ENCODE measurements at regions not wholly inside any gene's neighbourhood (a gene's known extent, or its start where the extent isn't known, plus 50 kb on each side); places are given as distances from the start of the nearest gene placed in this dataset.

DNA sequence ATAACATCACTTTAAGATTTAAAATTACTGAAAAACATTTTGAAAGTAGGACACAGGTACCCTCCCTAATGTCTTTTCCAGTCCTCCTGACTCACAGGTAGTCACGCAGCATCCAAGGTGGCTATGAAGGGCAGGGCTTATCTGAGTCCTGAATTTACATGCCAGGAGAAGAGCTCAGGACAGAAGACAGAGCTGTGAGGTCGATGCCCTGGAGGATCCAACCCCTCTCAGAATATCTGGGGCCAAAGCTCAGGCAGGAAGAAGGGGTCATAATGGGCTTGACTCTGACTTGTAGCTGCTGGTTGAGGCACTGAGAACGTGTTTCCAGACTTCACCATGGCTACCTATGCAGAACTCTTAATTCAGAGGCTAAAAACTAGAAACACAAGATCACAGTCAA is 177.5 kb downstream of the AASDH start:
- Histone ChIP-seq H3K79me2 (ENCODE audit: insufficient read depth, low read length) (no peaks in the 10 kb centered on the region), H3K4me1 (ENCODE audit: insufficient read depth, low read length) (no peaks in the 10 kb centered on the region), H3K27ac (ENCODE audit: low read depth, low read length) (no peak overlapping the region), H3K36me3 (ENCODE audit: insufficient read depth, low read length) (no peaks in the 10 kb centered on the region), H3K9me3 (ENCODE audit: insufficient read depth, low read depth, low read length) (peaks cover 4% of the 10 kb centered on the region), H3K9ac (ENCODE audit: low read length) (no peak overlapping the region), H3K4me2 (ENCODE audit: low read length) (no peak overlapping the region), H3K27me3 (ENCODE audit: insufficient read depth, low read length) (no peaks in the 10 kb centered on the region), H3K4me3 (ENCODE audit: insufficient read depth, low read depth, low read length) (no peak overlapping the region), H2AFZ (ENCODE audit: low read depth, low read length) (no peak overlapping the region), H4K20me1 (ENCODE audit: insufficient read depth, low read length) (no peaks in the 10 kb centered on the region)
- Mint-ChIP-seq H3K9me3 (ENCODE audit: unreplicated experiment) (peaks cover 4% of the 10 kb centered on the region), H3K27ac (ENCODE audit: unreplicated experiment) (no peak overlapping the region), H3K4me1 (ENCODE audit: low read depth, unreplicated experiment) (no peaks in the 10 kb centered on the region), H3K36me3 (ENCODE audit: low read depth, unreplicated experiment) (peaks cover 6% of the 10 kb centered on the region), H3K4me3 (ENCODE audit: unreplicated experiment) (no peak overlapping the region), H3K27me3 (ENCODE audit: low read depth, unreplicated experiment) (no peaks in the 10 kb centered on the region)
- FAIRE-seq (no peak), DNase-seq (ENCODE audit: low read depth) (no peak)
- TF ChIP-seq EZH2 (IDR thresholded peaks at IDR 0.05; ENCODE audit: insufficient read depth, low read length) (no peak), CTCF (IDR thresholded peaks at IDR 0.05; ENCODE audit: insufficient read depth, low read depth, low read length) (no peak)

- DNase-seq (ENCODE audit: low read depth) (no peak), FAIRE-seq (no peak)
- Histone ChIP-seq H3K4me2 (ENCODE audit: low read length) (no peak overlapping the region), H2AFZ (ENCODE audit: low read depth, low read length) (no peak overlapping the region), H3K79me2 (ENCODE audit: insufficient read depth, low read length) (no peaks in the 10 kb centered on the region), H3K9me3 (ENCODE audit: insufficient read depth, low read depth, low read length) (peaks cover 4% of the 10 kb centered on the region), H3K27me3 (ENCODE audit: insufficient read depth, low read length) (no peaks in the 10 kb centered on the region), H3K27ac (ENCODE audit: low read depth, low read length) (no peak overlapping the region), H3K4me1 (ENCODE audit: insufficient read depth, low read length) (no peaks in the 10 kb centered on the region), H3K9ac (ENCODE audit: low read length) (no peak overlapping the region), H4K20me1 (ENCODE audit: insufficient read depth, low read length) (no peaks in the 10 kb centered on the region), H3K4me3 (ENCODE audit: insufficient read depth, low read depth, low read length) (no peak overlapping the region), H3K36me3 (ENCODE audit: insufficient read depth, low read length) (no peaks in the 10 kb centered on the region)
- no peaks in the 10 kb centered on the region for H3K27me3 Mint-ChIP-seq (ENCODE audit: low read depth, unreplicated experiment)
- no peak overlapping the region for H3K27ac Mint-ChIP-seq (ENCODE audit: unreplicated experiment)
- H3K36me3 Mint-ChIP-seq (ENCODE audit: low read depth, unreplicated experiment), result peaks cover 6% of the 10 kb centered on the region
- TF ChIP-seq CTCF (IDR thresholded peaks at IDR 0.05; ENCODE audit: insufficient read depth, low read depth, low read length), result no peak
- TF ChIP-seq EZH2 (IDR thresholded peaks at IDR 0.05; ENCODE audit: insufficient read depth, low read length), result no peak
- no peak overlapping the region for H3K4me3 Mint-ChIP-seq (ENCODE audit: unreplicated experiment)
- H3K9me3 Mint-ChIP-seq (ENCODE audit: unreplicated experiment), result peaks cover 4% of the 10 kb centered on the region
- H3K4me1 Mint-ChIP-seq (ENCODE audit: low read depth, unreplicated experiment), result no peaks in the 10 kb centered on the region
These were observed 179.2 kb downstream of the AASDH start for GRCh38 chr4:56208103-56208502.

DNA sequence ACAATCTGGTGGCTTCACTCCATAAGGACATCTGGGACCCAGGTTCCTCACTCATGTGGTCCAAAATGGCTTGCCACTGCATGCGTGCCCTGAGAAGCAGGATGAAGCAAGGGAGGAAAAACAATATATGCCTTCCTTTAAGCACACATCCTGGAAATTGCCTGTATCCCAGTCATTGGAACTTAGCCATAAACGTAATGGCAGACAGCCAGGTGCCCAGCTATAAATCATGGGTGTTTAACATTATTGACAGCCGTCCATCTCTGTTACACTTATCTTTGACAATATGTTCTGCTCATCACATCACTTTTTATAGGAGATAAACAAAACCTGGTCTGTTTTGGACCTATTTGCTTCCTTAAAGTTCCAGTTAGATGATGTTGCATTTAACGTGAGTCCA is 181.0 kb downstream of the AASDH start:
- Histone ChIP-seq H3K79me2 (ENCODE audit: insufficient read depth, low read length) (no peaks in the 10 kb centered on the region), H3K36me3 (ENCODE audit: insufficient read depth, low read length) (no peaks in the 10 kb centered on the region), H4K20me1 (ENCODE audit: insufficient read depth, low read length) (no peaks in the 10 kb centered on the region), H3K4me3 (ENCODE audit: insufficient read depth, low read depth, low read length) (no peak overlapping the region), H3K9me3 (ENCODE audit: insufficient read depth, low read depth, low read length) (peaks cover 2% of the 10 kb centered on the region), H3K4me1 (ENCODE audit: insufficient read depth, low read length) (no peaks in the 10 kb centered on the region), H2AFZ (ENCODE audit: low read depth, low read length) (no peak overlapping the region), H3K27ac (ENCODE audit: low read depth, low read length) (no peak overlapping the region), H3K27me3 (ENCODE audit: insufficient read depth, low read length) (no peaks in the 10 kb centered on the region), H3K4me2 (ENCODE audit: low read length) (no peak overlapping the region), H3K9ac (ENCODE audit: low read length) (no peak overlapping the region)
- DNase-seq (ENCODE audit: low read depth) (no peak), FAIRE-seq (no peak)
- Mint-ChIP-seq H3K27me3 (ENCODE audit: low read depth, unreplicated experiment) (no peaks in the 10 kb centered on the region), H3K36me3 (ENCODE audit: low read depth, unreplicated experiment) (peaks cover 2% of the 10 kb centered on the region), H3K4me1 (ENCODE audit: low read depth, unreplicated experiment) (no peaks in the 10 kb centered on the region), H3K9me3 (ENCODE audit: unreplicated experiment) (peaks cover under 1% of the 10 kb centered on the region), H3K4me3 (ENCODE audit: unreplicated experiment) (no peak overlapping the region), H3K27ac (ENCODE audit: unreplicated experiment) (no peak overlapping the region)
- TF ChIP-seq CTCF (IDR thresholded peaks at IDR 0.05; ENCODE audit: insufficient read depth, low read depth, low read length) (no peak), EZH2 (IDR thresholded peaks at IDR 0.05; ENCODE audit: insufficient read depth, low read length) (no peak)
